ENCODE measurements at regions not wholly inside any gene's neighbourhood (a gene's known extent, or its start where the extent isn't known, plus 50 kb on each side); places are given as distances from the start of the nearest gene placed in this dataset.
"Not testable (repeated sequence)": the region's sequence is repeated elsewhere in the genome, so short reads cannot be mapped to it uniquely, and the experiment has no call there.

DNA sequence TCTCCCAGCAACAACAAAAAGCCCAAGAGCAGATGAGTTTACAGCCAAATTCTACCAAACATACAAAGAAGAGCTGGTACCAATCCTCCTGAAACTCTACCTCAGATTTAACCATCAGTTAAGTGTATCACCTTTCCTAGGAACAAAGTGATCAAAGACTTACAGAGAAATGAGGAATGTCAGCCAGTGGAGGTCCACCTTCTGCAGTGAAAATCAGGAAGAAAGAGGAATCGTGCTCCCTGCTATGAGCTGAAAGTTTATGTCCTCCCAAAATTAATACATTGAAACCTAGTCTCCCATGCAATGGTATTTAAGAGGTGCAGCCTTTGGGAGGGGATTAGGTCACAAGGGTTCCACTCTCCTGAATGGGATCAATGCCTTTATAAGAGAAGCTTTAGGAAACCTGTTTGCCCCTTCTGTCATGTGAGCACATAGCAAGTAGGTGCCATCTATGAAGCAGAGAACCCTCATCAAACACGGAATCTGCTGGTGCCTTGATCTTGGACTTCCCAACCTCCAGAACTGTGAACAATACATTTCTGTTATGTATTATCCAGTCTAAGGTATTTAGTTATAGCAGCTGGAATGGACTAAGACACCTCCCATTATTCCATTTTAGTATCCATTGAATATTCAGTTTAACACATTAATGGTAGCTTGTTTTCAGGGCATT is 139.0 kb upstream of the FZD8 start:
- Mint-ChIP-seq H3K27me3 (peaks cover 3% of the 10 kb centered on the region), H3K4me3 (no peak overlapping the region), H3K4me1 (no peaks in the 10 kb centered on the region), H3K36me3 (ENCODE audit: low read depth) (no peaks in the 10 kb centered on the region), H3K9me3 (no peaks in the 10 kb centered on the region), H3K27ac (no peak overlapping the region)
- DNase-seq (no peak), ATAC-seq (ENCODE audit: low read depth) (no peak)
- ChIA-PET CTCF (interaction anchor here (0.9 kb wide), 1 partner anchor 147 kb away, joined by 3 read pairs; no protein-coding TSS in a partner anchor), POLR2A (interaction anchor here (0.6 kb wide), 1 partner anchor 631 kb away, joined by 7 read pairs; no protein-coding TSS in a partner anchor)
- intact Hi-C loops (cut with micrococcal nuclease) = loop anchor here (1.0 to 10.0 kb wide), 3 partner anchors 146 to 656 kb away; partner anchors contain the start of gene CREM
- TF ChIP-seq CTCF (IDR thresholded peaks at IDR 0.05) = no peak

- Mint-ChIP-seq H3K27me3 (peaks cover 3% of the 10 kb centered on the region), H3K4me1 (no peaks in the 10 kb centered on the region), H3K36me3 (ENCODE audit: low read depth) (no peaks in the 10 kb centered on the region), H3K27ac (no peak overlapping the region), H3K9me3 (no peaks in the 10 kb centered on the region), H3K4me3 (no peak overlapping the region)
- DNase-seq (no peak), ATAC-seq (ENCODE audit: low read depth) (no peak)
- intact Hi-C loops (cut with micrococcal nuclease) = no loop called here
- TF ChIP-seq CTCF (IDR thresholded peaks at IDR 0.05) = no peak
- CTCF ChIA-PET = no interaction called here
- POLR2A ChIA-PET = no interaction called here
Observed at GRCh38 chr10:35778306-35778705, 136.2 kb upstream of the FZD8 start.

- DNase-seq; H3K36me3 Mint-ChIP-seq (ENCODE audit: low read depth); H3K27ac Mint-ChIP-seq; H3K9me3 Mint-ChIP-seq; ATAC-seq (ENCODE audit: low read depth); CTCF ChIA-PET; H3K4me1 Mint-ChIP-seq; intact Hi-C loops (cut with micrococcal nuclease); POLR2A ChIA-PET; H3K27me3 Mint-ChIP-seq; H3K4me3 Mint-ChIP-seq: not testable (repeated sequence)
Observed at GRCh38 chr10:35776557-35776956, 134.5 kb upstream of the FZD8 start.

DNA sequence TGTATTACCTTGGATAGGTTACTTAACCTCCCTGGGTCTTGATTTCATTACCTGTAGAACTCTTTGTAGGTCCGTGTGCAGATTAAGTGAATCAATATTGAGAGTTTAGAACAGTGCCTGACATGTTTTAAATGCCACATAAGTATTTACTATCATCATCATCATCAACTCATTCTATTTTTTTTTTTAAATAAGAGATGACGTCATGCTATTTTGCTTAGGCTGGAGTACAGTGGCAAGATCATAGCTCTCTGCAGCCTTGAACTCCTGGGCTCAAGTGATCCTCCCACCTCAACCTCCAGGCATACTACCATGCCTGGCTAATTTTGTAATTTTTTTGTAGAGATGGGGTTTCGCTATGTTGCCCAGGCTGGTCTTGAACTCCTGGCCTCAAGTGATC is 132.0 kb upstream of the FZD8 start:
- ATAC-seq (ENCODE audit: low read depth) (no peak), DNase-seq (no peak)
- Mint-ChIP-seq H3K9me3 (no peaks in the 10 kb centered on the region), H3K4me3 (no peak overlapping the region), H3K36me3 (ENCODE audit: low read depth) (no peaks in the 10 kb centered on the region), H3K4me1 (no peaks in the 10 kb centered on the region), H3K27me3 (peaks cover 3% of the 10 kb centered on the region), H3K27ac (no peak overlapping the region)
- ChIA-PET CTCF (no interaction called here), POLR2A (no interaction called here)
- intact Hi-C loops (cut with micrococcal nuclease) = no loop called here
- no peak for TF ChIP-seq CTCF (IDR thresholded peaks at IDR 0.05)

DNA sequence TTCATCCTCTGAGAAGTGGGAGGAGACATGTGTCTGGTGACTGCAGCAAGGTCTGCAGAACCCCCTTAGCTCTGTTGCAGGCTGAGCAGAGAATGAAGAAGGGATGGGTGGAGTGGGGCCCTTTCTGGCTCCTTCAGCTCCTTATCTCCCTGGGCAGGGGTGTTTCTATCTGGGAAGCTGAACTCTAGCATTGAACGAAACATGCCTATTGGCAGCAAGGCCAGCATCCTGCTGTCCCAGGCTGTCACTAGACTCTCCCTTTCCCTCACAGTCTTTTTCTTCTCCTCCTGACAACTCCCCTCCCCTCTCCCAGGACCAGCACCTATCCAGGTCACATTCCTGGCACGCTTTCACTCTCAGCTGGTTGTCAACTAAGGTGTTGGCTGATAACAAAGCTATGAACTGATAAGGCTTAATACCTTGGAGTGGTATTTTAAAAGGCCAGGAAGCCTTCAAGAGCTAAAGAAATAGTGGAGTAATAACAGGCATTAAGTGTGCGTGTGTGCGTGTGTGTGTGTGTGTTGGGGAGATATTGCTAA is 128.8 kb upstream of the FZD8 start:
- POLR2A ChIA-PET = no interaction called here

More for the DNA sequence above, 128.8 kb upstream of the FZD8 start:
- no peak overlapping the region for H3K4me3 Mint-ChIP-seq
- no peaks in the 10 kb centered on the region for H3K9me3 Mint-ChIP-seq
- DNase-seq (no peak), ATAC-seq (ENCODE audit: low read depth) (no peak)
- no peaks in the 10 kb centered on the region for H3K27me3 Mint-ChIP-seq
- H3K36me3 Mint-ChIP-seq (ENCODE audit: low read depth) = no peaks in the 10 kb centered on the region
- no peaks in the 10 kb centered on the region for H3K4me1 Mint-ChIP-seq
- no peak for TF ChIP-seq CTCF (IDR thresholded peaks at IDR 0.05)
- no peak overlapping the region for H3K27ac Mint-ChIP-seq
- intact Hi-C loops (cut with micrococcal nuclease) = no loop called here
- CTCF ChIA-PET = no interaction called here
